ENCODE measurements at regions not wholly inside any gene's neighbourhood (a gene's known extent, or its start where the extent isn't known, plus 50 kb on each side); places are given as distances from the start of the nearest gene placed in this dataset.

DNA sequence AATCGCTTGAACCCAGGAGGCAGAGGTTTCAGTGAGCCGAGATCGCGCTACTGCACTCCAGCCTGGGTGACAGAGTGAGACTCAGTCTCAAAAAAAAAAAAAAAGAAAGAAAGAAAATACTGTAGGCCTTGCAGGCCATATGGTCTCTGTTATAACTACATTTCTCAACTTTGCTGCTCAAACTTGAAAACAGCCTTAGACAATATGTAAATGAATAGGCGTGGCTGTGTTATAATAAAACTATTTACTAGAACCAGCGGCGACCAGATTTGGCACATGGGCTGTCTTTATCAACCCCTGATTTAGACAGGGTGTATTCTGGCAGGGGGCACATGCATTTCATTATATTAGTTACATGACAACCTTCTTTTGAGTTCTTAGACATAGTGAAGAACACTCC is 130.0 kb downstream of the C9orf152 start:
- Histone ChIP-seq H3K27ac (no peak overlapping the region), H3K9me3 (no peaks in the 10 kb centered on the region), H3K27me3 (ENCODE audit: low read depth) (no peaks in the 10 kb centered on the region), H3K4me1 (peaks cover 49% of the 10 kb centered on the region), H3K36me3 (no peaks in the 10 kb centered on the region), H3K4me3 (no peak overlapping the region)
- ATAC-seq (peak in 1 of 2 donors; percentile 34), DNase-seq (no peak)
- intact Hi-C loops (cut with DNase I) = no loop called here
- TF ChIP-seq CTCF (IDR thresholded peaks at IDR 0.05) = no peak

- intact Hi-C loops (cut with DNase I) = no loop called here
- H3K4me3 ChIP-seq = no peak overlapping the region
- no peaks in the 10 kb centered on the region for H3K27me3 ChIP-seq (ENCODE audit: low read depth)
- H3K27ac ChIP-seq = peak overlapping the region; percentile 14
- DNase-seq (no peak), ATAC-seq (no peak)
- no peaks in the 10 kb centered on the region for H3K9me3 ChIP-seq
- H3K4me1 ChIP-seq = peaks cover 46% of the 10 kb centered on the region
- TF ChIP-seq CTCF (IDR thresholded peaks at IDR 0.05) = no peak
- no peaks in the 10 kb centered on the region for H3K36me3 ChIP-seq
Measured at GRCh38 chr9:110078604-110079003, 129.4 kb downstream of the C9orf152 start.

- no peak overlapping the region for H3K4me3 ChIP-seq
- ATAC-seq = no peak
- intact Hi-C loops (cut with DNase I) = no loop called here
Measured at GRCh38 chr9:110081395-110081794, 126.6 kb downstream of the C9orf152 start.

GRCh38 chr9:110083866-110084265 is 124.1 kb downstream of the C9orf152 start:
- Histone ChIP-seq H3K36me3 (no peaks in the 10 kb centered on the region), H3K4me1 (peaks cover 48% of the 10 kb centered on the region), H3K27ac (no peak overlapping the region), H3K27me3 (ENCODE audit: low read depth) (no peaks in the 10 kb centered on the region), H3K4me3 (no peak overlapping the region), H3K9me3 (no peaks in the 10 kb centered on the region)
- no peak for ATAC-seq
- intact Hi-C loops (cut with DNase I) = no loop called here
- no peak for TF ChIP-seq CTCF (IDR thresholded peaks at IDR 0.05)
- no peak for DNase-seq

More at GRCh38 chr9:110081395-110081794, 126.6 kb downstream of the C9orf152 start:
- peak overlapping the region; percentile 7 for H3K27ac ChIP-seq
- no peak for DNase-seq
- TF ChIP-seq CTCF (IDR thresholded peaks at IDR 0.05) = no peak
- peaks cover 48% of the 10 kb centered on the region for H3K4me1 ChIP-seq
- H3K27me3 ChIP-seq (ENCODE audit: low read depth) = no peaks in the 10 kb centered on the region
- no peaks in the 10 kb centered on the region for H3K9me3 ChIP-seq
- H3K36me3 ChIP-seq = no peaks in the 10 kb centered on the region

DNA sequence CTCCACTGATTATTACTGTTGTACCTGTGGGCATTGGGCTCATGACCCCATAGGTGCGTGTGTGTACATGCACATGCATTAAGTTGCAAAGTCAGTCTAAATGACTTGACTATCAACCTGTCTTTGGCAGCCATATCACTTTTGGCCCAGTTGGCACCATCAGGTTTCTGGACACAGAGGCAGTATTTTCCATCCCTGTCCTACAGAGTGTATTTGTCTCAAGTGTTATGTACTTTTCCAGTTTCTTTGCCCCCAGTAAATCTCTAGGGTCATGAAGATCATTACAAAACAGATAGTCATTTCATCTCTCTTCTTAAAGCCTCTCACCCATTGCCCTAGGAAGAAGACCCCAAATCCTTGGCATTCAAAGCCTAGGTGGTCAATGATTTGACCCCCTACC is 121.4 kb downstream of the C9orf152 start:
- peaks cover 47% of the 10 kb centered on the region for H3K4me1 ChIP-seq
- no peak for DNase-seq
- no peak overlapping the region for H3K27ac ChIP-seq
- no peak for ATAC-seq
- TF ChIP-seq CTCF (IDR thresholded peaks at IDR 0.05) = no peak
- intact Hi-C loops (cut with DNase I) = no loop called here
- H3K9me3 ChIP-seq = no peaks in the 10 kb centered on the region
- no peak overlapping the region for H3K4me3 ChIP-seq
- no peaks in the 10 kb centered on the region for H3K36me3 ChIP-seq
- no peaks in the 10 kb centered on the region for H3K27me3 ChIP-seq (ENCODE audit: low read depth)

GRCh38 chr9:110087605-110088004 is 120.4 kb downstream of the C9orf152 start:
- no peak for TF ChIP-seq CTCF (IDR thresholded peaks at IDR 0.05)
- Histone ChIP-seq H3K9me3 (no peaks in the 10 kb centered on the region), H3K36me3 (no peaks in the 10 kb centered on the region), H3K4me1 (peaks cover 43% of the 10 kb centered on the region), H3K27ac (no peak overlapping the region), H3K27me3 (ENCODE audit: low read depth) (no peaks in the 10 kb centered on the region), H3K4me3 (no peak overlapping the region)
- DNase-seq (no peak), ATAC-seq (no peak)
- intact Hi-C loops (cut with DNase I) = no loop called here
